Posterior vena cava (tissue), 2 donors: ENCODE measurements at regions not wholly inside any gene's neighbourhood (a gene's known extent, or its start where the extent isn't known, plus 50 kb on each side); places are given as distances from the start of the nearest gene placed in this dataset.
"Not testable (repeated sequence)": the region's sequence is repeated elsewhere in the genome, so short reads cannot be mapped to it uniquely, and the experiment has no call there.

Experiments used
- DNase-seq: peaks from one replicate; pipeline ENCODE4 v3.0.0-alpha.2; 2020; ENCODE audit warnings: low spot score
- intact Hi-C, 2 donors: fragments of 100-400 bp; cut with DNase I; formaldehyde crosslinking; loops; one replicate each; pipeline versions ENCODE4 v1.14.1 to v1.14.2; 2022 to 2023
- donor health status: DM: yes; HTN: yes; CAD: no.
- donor health status: DM: yes; HTN: yes; CAD: no.

DNA sequence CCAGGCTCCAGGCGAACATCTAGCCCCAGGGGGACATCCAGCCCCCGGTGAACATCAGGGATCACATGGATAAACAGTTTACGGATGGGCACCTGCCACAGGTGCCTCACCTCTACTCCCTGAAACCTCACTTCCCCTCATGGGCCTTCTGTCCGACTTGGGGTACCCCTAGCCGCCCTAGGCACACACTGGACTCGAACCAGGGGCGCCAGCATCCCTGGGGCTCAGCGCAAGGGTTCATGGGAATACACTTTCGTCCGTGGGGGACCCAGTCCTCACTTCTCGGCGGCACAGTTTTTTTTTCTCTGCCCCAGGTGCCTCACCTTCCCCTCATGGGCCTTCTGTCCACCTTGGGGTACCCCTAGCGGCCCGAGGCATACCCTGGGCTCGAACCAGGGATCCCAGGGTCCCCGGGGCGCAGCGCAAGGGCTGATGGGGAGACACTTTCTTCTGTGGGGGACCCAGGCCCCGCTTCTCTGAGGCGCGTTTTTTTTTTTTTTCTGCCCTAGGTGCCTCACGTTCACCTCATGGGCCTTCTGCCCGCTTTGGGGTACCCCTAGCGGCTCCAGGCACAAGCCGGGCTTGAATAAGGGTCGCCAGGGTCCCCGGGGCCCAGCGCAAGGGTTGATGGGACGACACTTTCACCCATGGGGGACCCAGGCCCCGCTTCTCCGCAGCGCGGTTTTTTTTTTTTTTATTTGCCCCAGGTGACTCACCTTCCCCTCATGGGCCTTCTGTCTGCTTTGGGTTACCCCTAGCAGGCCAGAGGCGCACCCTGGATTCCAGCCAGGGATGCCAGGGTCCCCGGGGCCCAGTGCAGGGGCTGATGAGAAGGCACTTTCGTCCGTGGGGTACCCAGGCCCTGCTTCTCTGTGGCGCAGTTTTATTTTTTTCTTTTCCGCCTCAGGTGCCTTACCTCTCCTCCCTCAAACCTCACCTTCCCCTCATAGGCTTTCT, 1483.5 kb upstream of the TPTE start:
- peak; percentile 49 for DNase-seq
- intact Hi-C loops, result not testable (repeated sequence)

DNA sequence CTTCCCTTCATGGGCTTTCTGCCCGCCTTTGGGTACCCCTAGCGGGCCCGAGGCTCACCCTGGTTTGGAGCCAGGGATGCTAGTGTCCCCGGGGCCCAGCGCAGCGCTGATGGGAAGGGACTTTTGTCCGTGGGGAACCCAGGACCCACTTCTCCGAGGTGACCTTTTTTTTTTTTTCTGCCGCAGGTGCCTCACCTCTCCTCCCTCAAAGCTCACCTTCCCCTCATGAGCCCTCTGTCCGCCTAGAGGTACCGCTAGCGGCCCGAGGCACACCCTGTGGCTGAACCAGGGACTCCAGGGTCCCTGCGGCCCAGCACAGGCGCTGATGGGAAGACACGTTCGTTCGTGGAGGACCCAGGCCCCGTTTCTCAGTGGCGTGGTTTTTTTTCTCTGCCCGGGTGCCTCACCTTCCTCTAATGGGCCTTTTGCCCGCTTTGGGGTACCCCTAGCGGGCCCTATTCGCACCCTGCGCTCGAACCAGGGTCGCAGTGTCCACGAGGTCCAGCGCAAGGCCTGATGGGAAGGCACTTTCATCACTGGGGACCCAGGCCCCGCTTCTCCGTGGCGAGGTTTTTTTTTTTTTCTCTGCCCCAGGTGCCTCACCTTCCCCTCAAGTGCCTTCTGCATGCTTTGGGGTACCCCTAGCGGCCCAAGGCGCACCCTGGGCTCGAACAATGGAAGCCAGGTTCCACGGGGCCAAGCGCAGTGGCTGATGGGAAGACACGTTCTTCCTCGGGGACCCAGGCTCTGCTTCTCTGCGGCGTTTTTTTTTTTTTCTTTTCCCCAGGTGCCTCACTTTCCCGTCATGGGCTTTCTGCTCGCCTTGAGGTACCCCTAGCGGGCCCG, 1481.6 kb upstream of the TPTE start:
- DNase-seq, result peak; percentile 81
- intact Hi-C loops, result not testable (repeated sequence)

GRCh38 chr21:9040406-9040805, 1481.0 kb upstream of the TPTE start:
- intact Hi-C loops, result not testable (repeated sequence)

DNA sequence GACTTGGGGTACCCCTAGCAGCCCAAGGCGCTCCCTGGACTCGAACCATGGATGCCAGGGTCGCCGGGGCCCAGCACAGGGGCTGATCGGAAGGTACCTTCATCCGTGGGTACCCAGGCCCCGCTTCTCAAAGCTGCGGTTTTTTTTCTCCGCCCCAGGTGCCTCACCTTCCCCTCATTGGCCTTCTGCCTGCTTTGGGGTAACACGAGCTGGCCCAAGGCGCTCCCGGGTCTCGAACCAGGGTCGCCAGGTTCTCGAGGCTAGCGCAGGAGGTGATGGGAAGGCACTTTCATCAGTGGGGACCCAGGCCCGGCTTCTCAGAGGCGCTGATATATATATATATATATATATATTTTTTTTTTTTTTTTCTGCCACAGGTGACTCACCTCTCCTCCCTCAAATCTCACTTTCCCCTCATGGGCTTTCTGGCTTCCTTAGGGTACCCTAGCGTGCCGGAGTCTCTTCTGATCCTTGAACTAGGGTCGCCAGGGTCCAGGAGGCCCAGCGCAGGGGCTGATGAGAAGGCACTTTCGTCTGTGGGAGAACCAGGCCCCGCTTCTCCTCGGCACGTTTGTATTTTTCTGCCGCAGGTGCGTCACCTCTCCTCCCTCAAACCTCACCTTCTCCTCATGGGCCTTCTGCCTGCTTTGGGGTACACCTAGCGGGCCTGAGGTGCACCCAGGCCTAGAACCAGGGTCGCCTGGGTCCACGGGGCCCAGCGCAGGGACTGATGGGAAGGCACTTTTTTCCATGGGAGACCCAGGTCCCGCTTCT, 1480.0 kb upstream of the TPTE start:
- intact Hi-C loops, result not testable (repeated sequence)

More at GRCh38 chr21:9040406-9040805, 1481.0 kb upstream of the TPTE start:
- not testable (repeated sequence) for DNase-seq

DNA sequence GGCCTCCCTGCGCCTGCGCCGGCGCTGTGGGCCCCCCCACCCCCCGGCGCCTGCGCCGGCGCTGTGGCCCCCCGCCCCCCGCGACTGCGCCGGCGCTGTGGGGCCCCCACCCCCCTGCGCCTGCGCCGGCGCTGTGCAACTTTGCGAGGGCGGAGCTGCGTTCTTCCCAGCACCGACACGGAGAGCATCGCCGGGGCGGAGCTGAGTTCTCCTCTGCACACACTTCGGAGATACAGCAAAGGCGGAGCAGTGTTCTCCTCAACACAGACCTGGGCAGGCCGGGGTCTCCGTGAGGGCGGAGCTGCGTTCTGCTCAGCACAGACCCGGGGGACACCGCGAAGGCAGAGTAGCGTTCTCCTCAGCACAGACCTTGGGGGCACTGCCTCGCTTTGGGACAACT, 1478.3 kb upstream of the TPTE start:
- peak; percentile 81 for DNase-seq
- intact Hi-C loops, result not testable (repeated sequence)

More for the DNA sequence above, 1480.0 kb upstream of the TPTE start:
- DNase-seq, result peak; percentile 76

GRCh38 chr21:9046870-9047269, 1474.5 kb upstream of the TPTE start:
- intact Hi-C loops, DNase-seq: not testable (repeated sequence)

- intact Hi-C loops, DNase-seq: not testable (repeated sequence)
These were observed 1453.9 kb upstream of the TPTE start for GRCh38 chr21:9067515-9067914.

DNA sequence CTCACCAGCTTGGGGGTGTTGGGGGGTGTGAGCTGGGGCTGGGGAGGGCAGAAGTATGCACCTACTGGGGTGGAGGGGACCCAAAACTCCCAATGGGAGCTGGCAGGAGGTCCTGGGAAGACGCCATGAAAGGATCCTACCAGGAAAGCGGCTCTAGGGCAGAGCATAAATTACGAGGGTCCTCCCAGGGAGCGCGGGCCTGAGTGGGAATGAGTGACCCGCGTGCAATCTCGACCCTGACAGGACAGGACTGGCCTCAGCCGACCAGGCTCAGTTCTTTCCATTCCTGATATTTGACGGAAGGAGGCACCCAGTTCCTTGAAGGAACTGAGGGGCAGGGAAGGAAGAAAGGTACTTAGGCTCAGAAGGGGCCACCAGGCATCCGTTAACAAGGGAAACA, 1452.8 kb upstream of the TPTE start:
- intact Hi-C loops, DNase-seq: not testable (repeated sequence)

DNA sequence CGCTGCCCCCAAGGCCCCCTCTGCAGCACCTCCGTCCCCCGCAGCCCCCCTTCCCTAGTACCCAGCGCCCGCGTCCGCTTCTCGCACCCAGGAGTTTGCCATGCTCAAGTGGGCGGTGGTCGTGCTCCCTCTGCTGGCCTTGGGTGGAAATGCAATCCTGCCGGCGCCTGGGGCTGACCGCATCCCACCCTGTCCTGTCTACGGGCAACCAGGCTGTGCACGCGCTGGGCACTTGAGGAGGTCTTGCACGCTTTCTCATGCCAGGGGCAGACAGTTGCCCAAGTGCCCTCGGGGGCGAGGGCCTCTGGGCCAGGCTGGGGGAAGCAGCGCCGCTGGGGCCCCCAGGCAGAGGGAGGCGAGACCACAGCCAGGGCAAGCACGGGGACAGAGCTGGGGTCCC, 1450.7 kb upstream of the TPTE start:
- intact Hi-C loops, result not testable (repeated sequence)
- DNase-seq, result peak; percentile 78

DNA sequence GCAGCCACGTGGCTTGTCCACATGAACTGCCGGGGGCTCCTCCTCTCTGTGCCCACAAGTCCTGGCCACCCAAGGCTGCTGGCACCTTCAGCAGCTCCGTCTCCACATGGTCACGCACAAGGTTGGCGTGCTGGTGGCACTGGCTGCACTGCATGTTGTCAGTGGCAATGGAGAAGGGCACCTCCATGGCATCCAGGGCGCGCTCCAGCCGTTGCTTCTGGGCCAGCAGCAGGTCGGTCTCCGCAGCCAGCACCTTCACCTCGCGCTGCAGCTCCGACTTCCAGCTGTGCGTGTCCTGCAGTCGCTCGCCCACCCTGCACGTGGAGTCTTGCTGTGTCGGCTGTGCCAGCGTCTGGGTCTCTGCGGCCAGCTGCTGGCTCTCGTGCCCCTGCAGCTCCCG, 1448.4 kb upstream of the TPTE start:
- intact Hi-C loops, DNase-seq: not testable (repeated sequence)

- intact Hi-C loops, result not testable (repeated sequence)
- DNase-seq, result peak; percentile 71
These were observed 1446.6 kb upstream of the TPTE start for GRCh38 chr21:9074772-9075171.

GRCh38 chr21:9083091-9083826, 1438.1 kb upstream of the TPTE start:
- DNase-seq, intact Hi-C loops: not testable (repeated sequence)

- intact Hi-C loops, DNase-seq: not testable (repeated sequence)
These were observed 1435.1 kb upstream of the TPTE start for GRCh38 chr21:9086299-9086698.

DNA sequence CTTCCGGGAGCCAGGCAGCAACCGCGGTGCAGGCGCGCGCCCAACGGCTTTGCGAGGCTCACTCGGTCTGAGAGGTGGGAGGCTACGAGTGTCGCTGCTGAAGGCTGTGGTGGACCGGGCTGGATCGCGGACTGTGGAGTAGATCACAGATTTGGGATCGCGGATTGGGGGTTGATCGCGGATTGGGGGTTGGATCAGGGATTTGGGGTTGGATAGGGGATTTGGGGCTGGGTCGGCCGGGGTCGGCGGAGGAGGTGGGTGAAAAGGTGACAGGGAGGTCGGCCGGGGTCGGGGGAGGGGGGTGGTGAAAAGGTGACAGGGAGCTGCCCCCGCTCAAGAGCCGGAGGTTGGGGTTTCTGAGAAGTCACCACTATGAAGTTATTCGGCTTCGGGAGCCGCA, 1433.6 kb upstream of the TPTE start:
- intact Hi-C loops, result not testable (repeated sequence)
- peak; percentile 81 for DNase-seq

GRCh38 chr21:9129741-9130140, 1391.6 kb upstream of the TPTE start:
- DNase-seq, intact Hi-C loops: not testable (repeated sequence)

GRCh38 chr21:9130817-9131216, 1390.6 kb upstream of the TPTE start:
- intact Hi-C loops, result not testable (repeated sequence)
- DNase-seq, result peak; percentile 22
